ENCODE measurements at regions not wholly inside any gene's neighbourhood (a gene's known extent, or its start where the extent isn't known, plus 50 kb on each side); places are given as distances from the start of the nearest gene placed in this dataset.

GRCh38 chr7:21368317-21368716, 59.6 kb upstream of the SP4 start:
- Histone ChIP-seq H3K9ac (ENCODE audit: low read depth, low read length) (no peak overlapping the region), H3K9me3 (ENCODE audit: control insufficient read depth, insufficient read depth, low read length) (peaks cover 6% of the 10 kb centered on the region), H3K36me3 (ENCODE audit: insufficient read depth, low read length) (no peaks in the 10 kb centered on the region), H3K4me1 (ENCODE audit: insufficient read depth, low read length) (peaks cover 14% of the 10 kb centered on the region; the same call in 1 of the 2 replicates)

GRCh38 chr7:21370283-21370982, 57.5 kb upstream of the SP4 start:
- Histone ChIP-seq H3K9ac (ENCODE audit: low read depth, low read length) (no peak overlapping the region), H3K9me3 (ENCODE audit: control insufficient read depth, insufficient read depth, low read length) (peaks cover 10% of the 10 kb centered on the region), H3K36me3 (ENCODE audit: insufficient read depth, low read length) (no peaks in the 10 kb centered on the region), H3K4me1 (ENCODE audit: insufficient read depth, low read length) (peaks cover 14% of the 10 kb centered on the region; the same call in 1 of the 2 replicates)

GRCh38 chr7:21371360-21371759, 56.5 kb upstream of the SP4 start:
- peaks cover 13% of the 10 kb centered on the region for H3K9me3 ChIP-seq (ENCODE audit: control insufficient read depth, insufficient read depth, low read length)
- H3K36me3 ChIP-seq (ENCODE audit: insufficient read depth, low read length) = no peaks in the 10 kb centered on the region
- peaks cover 14% of the 10 kb centered on the region; the same call in 1 of the 2 replicates for H3K4me1 ChIP-seq (ENCODE audit: insufficient read depth, low read length)
- H3K9ac ChIP-seq (ENCODE audit: low read depth, low read length) = no peak overlapping the region

- H3K9me3 ChIP-seq (ENCODE audit: control insufficient read depth, insufficient read depth, low read length) = peaks cover 14% of the 10 kb centered on the region
- peaks cover 14% of the 10 kb centered on the region; the same call in 1 of the 2 replicates for H3K4me1 ChIP-seq (ENCODE audit: insufficient read depth, low read length)
- H3K9ac ChIP-seq (ENCODE audit: low read depth, low read length) = no peak overlapping the region
- H3K36me3 ChIP-seq (ENCODE audit: insufficient read depth, low read length) = no peaks in the 10 kb centered on the region
These were observed 54.9 kb upstream of the SP4 start for GRCh38 chr7:21373031-21373430.

GRCh38 chr7:21374134-21374533, 53.7 kb upstream of the SP4 start:
- Histone ChIP-seq H3K9ac (ENCODE audit: low read depth, low read length) (no peak overlapping the region), H3K4me1 (ENCODE audit: insufficient read depth, low read length) (peaks cover 14% of the 10 kb centered on the region; the same call in 1 of the 2 replicates), H3K36me3 (ENCODE audit: insufficient read depth, low read length) (no peaks in the 10 kb centered on the region), H3K9me3 (ENCODE audit: control insufficient read depth, insufficient read depth, low read length) (peaks cover 14% of the 10 kb centered on the region)

- no peaks in the 10 kb centered on the region for H3K4me1 ChIP-seq (ENCODE audit: insufficient read depth, low read length)
- H3K36me3 ChIP-seq (ENCODE audit: insufficient read depth, low read length) = no peaks in the 10 kb centered on the region
- H3K9ac ChIP-seq (ENCODE audit: low read depth, low read length) = no peak overlapping the region
- peaks cover 14% of the 10 kb centered on the region for H3K9me3 ChIP-seq (ENCODE audit: control insufficient read depth, insufficient read depth, low read length)
These were observed 50.3 kb upstream of the SP4 start for GRCh38 chr7:21377545-21377944.
